ENCODE measurements at regions not wholly inside any gene's neighbourhood (a gene's known extent, or its start where the extent isn't known, plus 50 kb on each side); places are given as distances from the start of the nearest gene placed in this dataset.

- H2BK5ac ChIP-seq (ENCODE audit: low read depth, low read length, poor library complexity, severe bottlenecking) = no peak overlapping the region
- H2BK12ac ChIP-seq (ENCODE audit: low read length in 2 of 2) = no peak overlapping the region
- no peaks in the 10 kb centered on the region for H3K79me1 ChIP-seq (replicated peaks; ENCODE audit: low read length, poor library complexity, severe bottlenecking)
- H3K9ac ChIP-seq (ENCODE audit: low read length) = no peak overlapping the region
- no CpG with 5 or more reads among the region's 1 CpG for WGBS
- no peak overlapping the region for H3K27ac ChIP-seq (ENCODE audit: low read length, poor library complexity, severe bottlenecking)
- no peak overlapping the region for H2BK15ac ChIP-seq (ENCODE audit: low read depth, poor library complexity, severe bottlenecking)
- no peak overlapping the region for H3K4me2 ChIP-seq (ENCODE audit: low read length, poor library complexity, severe bottlenecking)
- no peak overlapping the region for H2AFZ ChIP-seq (ENCODE audit: low read depth, low read length)
- no peak overlapping the region for H2AK5ac ChIP-seq (ENCODE audit: low read length, severe bottlenecking)
- no peaks in the 10 kb centered on the region for H3K4me1 ChIP-seq (ENCODE audit: control insufficient read depth, insufficient read depth, low read depth, low read length)
- no peak overlapping the region for H3K4ac ChIP-seq (ENCODE audit: low read depth in 1 of 2, low read length in 2 of 2)
- H3K27me3 ChIP-seq (ENCODE audit: control insufficient read depth in 1 of 2, insufficient read depth in 1 of 2, low read length in 2 of 2) = no peaks in the 10 kb centered on the region
- no peaks in the 10 kb centered on the region for H3K9me3 ChIP-seq (ENCODE audit: control insufficient read depth, low read length)
- no peak overlapping the region for H3K14ac ChIP-seq (ENCODE audit: low read length in 2 of 2)
- H2BK120ac ChIP-seq (ENCODE audit: low read depth, low read length) = no peak overlapping the region
- no peak overlapping the region for H3K4me3 ChIP-seq (ENCODE audit: insufficient read depth in 1 of 2, low read depth in 1 of 2, low read length in 2 of 2)
- no peak overlapping the region for H3K23ac ChIP-seq (ENCODE audit: low read length in 2 of 2)
- H3K36me3 ChIP-seq (ENCODE audit: control insufficient read depth in 1 of 2, insufficient read depth in 2 of 2, low read depth in 1 of 2, low read length in 2 of 2) = no peaks in the 10 kb centered on the region
- H4K8ac ChIP-seq (ENCODE audit: low read length) = no peak overlapping the region
- no peak for DNase-seq
- no peak overlapping the region for H3K18ac ChIP-seq (ENCODE audit: low read depth in 1 of 2, low read length in 2 of 2)
- no peak overlapping the region for H4K91ac ChIP-seq (ENCODE audit: low read length)
Observed at GRCh38 chr21:25494804-25495203, 112.5 kb downstream of the MRPL39 start.

GRCh38 chr21:25493722-25494121 lies 113.6 kb downstream of the MRPL39 start:
- H2BK5ac ChIP-seq (ENCODE audit: low read depth, low read length, poor library complexity, severe bottlenecking) = no peak overlapping the region
- WGBS = 86% methylated on average over 1 of the region's 2 CpGs
- H3K4me3 ChIP-seq (ENCODE audit: insufficient read depth in 1 of 2, low read depth in 1 of 2, low read length in 2 of 2) = no peak overlapping the region

GRCh38 chr21:25491267-25491666 lies 116.0 kb downstream of the MRPL39 start:
- H2AK5ac ChIP-seq (ENCODE audit: low read length, severe bottlenecking) = no peak overlapping the region
- no peak overlapping the region for H3K4ac ChIP-seq (ENCODE audit: low read depth in 1 of 2, low read length in 2 of 2)
- no peak for DNase-seq
- no peak overlapping the region for H2BK12ac ChIP-seq (ENCODE audit: low read length in 2 of 2)
- H3K9ac ChIP-seq (ENCODE audit: low read length) = no peak overlapping the region
- H2AFZ ChIP-seq (ENCODE audit: low read depth, low read length) = no peak overlapping the region
- H3K36me3 ChIP-seq (ENCODE audit: control insufficient read depth in 1 of 2, insufficient read depth in 2 of 2, low read depth in 1 of 2, low read length in 2 of 2) = no peaks in the 10 kb centered on the region
- no peak overlapping the region for H3K14ac ChIP-seq (ENCODE audit: low read length in 2 of 2)
- H3K23ac ChIP-seq (ENCODE audit: low read length in 2 of 2) = no peak overlapping the region
- no peak overlapping the region for H3K18ac ChIP-seq (ENCODE audit: low read depth in 1 of 2, low read length in 2 of 2)
- H3K4me2 ChIP-seq (ENCODE audit: low read length, poor library complexity, severe bottlenecking) = no peak overlapping the region
- no peaks in the 10 kb centered on the region for H3K79me1 ChIP-seq (replicated peaks; ENCODE audit: low read length, poor library complexity, severe bottlenecking)
- WGBS = 82% methylated on average over 5 of the region's 5 CpGs
- H3K4me3 ChIP-seq (ENCODE audit: insufficient read depth in 1 of 2, low read depth in 1 of 2, low read length in 2 of 2) = no peak overlapping the region
- H3K4me1 ChIP-seq (ENCODE audit: control insufficient read depth, insufficient read depth, low read depth, low read length) = no peaks in the 10 kb centered on the region
- no peak overlapping the region for H2BK5ac ChIP-seq (ENCODE audit: low read depth, low read length, poor library complexity, severe bottlenecking)
- no peaks in the 10 kb centered on the region for H3K27me3 ChIP-seq (ENCODE audit: control insufficient read depth in 1 of 2, insufficient read depth in 1 of 2, low read length in 2 of 2)
- H3K27ac ChIP-seq (ENCODE audit: low read length, poor library complexity, severe bottlenecking) = no peak overlapping the region
- H3K9me3 ChIP-seq (ENCODE audit: control insufficient read depth, low read length) = no peaks in the 10 kb centered on the region
- H4K8ac ChIP-seq (ENCODE audit: low read length) = no peak overlapping the region
- no peak overlapping the region for H4K91ac ChIP-seq (ENCODE audit: low read length)
- H2BK15ac ChIP-seq (ENCODE audit: low read depth, poor library complexity, severe bottlenecking) = no peak overlapping the region
- no peak overlapping the region for H2BK120ac ChIP-seq (ENCODE audit: low read depth, low read length)

More at GRCh38 chr21:25493722-25494121, 113.6 kb downstream of the MRPL39 start:
- Histone ChIP-seq H2AK5ac (ENCODE audit: low read length, severe bottlenecking) (no peak overlapping the region), H4K91ac (ENCODE audit: low read length) (no peak overlapping the region), H3K4me2 (ENCODE audit: low read length, poor library complexity, severe bottlenecking) (no peak overlapping the region), H2BK15ac (ENCODE audit: low read depth, poor library complexity, severe bottlenecking) (no peak overlapping the region), H2BK12ac (ENCODE audit: low read length in 2 of 2) (no peak overlapping the region), H3K14ac (ENCODE audit: low read length in 2 of 2) (no peak overlapping the region), H3K9ac (ENCODE audit: low read length) (no peak overlapping the region), H3K27ac (ENCODE audit: low read length, poor library complexity, severe bottlenecking) (no peak overlapping the region), H3K79me1 (replicated peaks; ENCODE audit: low read length, poor library complexity, severe bottlenecking) (no peaks in the 10 kb centered on the region), H2BK120ac (ENCODE audit: low read depth, low read length) (no peak overlapping the region), H3K18ac (ENCODE audit: low read depth in 1 of 2, low read length in 2 of 2) (no peak overlapping the region), H3K27me3 (ENCODE audit: control insufficient read depth in 1 of 2, insufficient read depth in 1 of 2, low read length in 2 of 2) (no peaks in the 10 kb centered on the region), H3K4ac (ENCODE audit: low read depth in 1 of 2, low read length in 2 of 2) (no peak overlapping the region), H3K36me3 (ENCODE audit: control insufficient read depth in 1 of 2, insufficient read depth in 2 of 2, low read depth in 1 of 2, low read length in 2 of 2) (no peaks in the 10 kb centered on the region), H3K9me3 (ENCODE audit: control insufficient read depth, low read length) (no peaks in the 10 kb centered on the region), H3K23ac (ENCODE audit: low read length in 2 of 2) (no peak overlapping the region), H3K4me1 (ENCODE audit: control insufficient read depth, insufficient read depth, low read depth, low read length) (no peaks in the 10 kb centered on the region), H2AFZ (ENCODE audit: low read depth, low read length) (no peak overlapping the region), H4K8ac (ENCODE audit: low read length) (no peak overlapping the region)
- DNase-seq = no peak

GRCh38 chr21:25490742-25491141 lies 116.5 kb downstream of the MRPL39 start:
- H4K8ac ChIP-seq (ENCODE audit: low read length) = no peak overlapping the region
- no peak overlapping the region for H3K4ac ChIP-seq (ENCODE audit: low read depth in 1 of 2, low read length in 2 of 2)
- DNase-seq = no peak
- no peak overlapping the region for H3K18ac ChIP-seq (ENCODE audit: low read depth in 1 of 2, low read length in 2 of 2)
- no peak overlapping the region for H2BK120ac ChIP-seq (ENCODE audit: low read depth, low read length)
- no peak overlapping the region for H2BK15ac ChIP-seq (ENCODE audit: low read depth, poor library complexity, severe bottlenecking)
- no peak overlapping the region for H3K14ac ChIP-seq (ENCODE audit: low read length in 2 of 2)
- H2BK12ac ChIP-seq (ENCODE audit: low read length in 2 of 2) = no peak overlapping the region
- H2AK5ac ChIP-seq (ENCODE audit: low read length, severe bottlenecking) = no peak overlapping the region
- no peak overlapping the region for H2BK5ac ChIP-seq (ENCODE audit: low read depth, low read length, poor library complexity, severe bottlenecking)
- H3K36me3 ChIP-seq (ENCODE audit: control insufficient read depth in 1 of 2, insufficient read depth in 2 of 2, low read depth in 1 of 2, low read length in 2 of 2) = no peaks in the 10 kb centered on the region
- H3K9me3 ChIP-seq (ENCODE audit: control insufficient read depth, low read length) = no peaks in the 10 kb centered on the region
- H3K27me3 ChIP-seq (ENCODE audit: control insufficient read depth in 1 of 2, insufficient read depth in 1 of 2, low read length in 2 of 2) = no peaks in the 10 kb centered on the region
- H3K9ac ChIP-seq (ENCODE audit: low read length) = no peak overlapping the region
- no peak overlapping the region for H3K27ac ChIP-seq (ENCODE audit: low read length, poor library complexity, severe bottlenecking)
- no peak overlapping the region for H3K4me2 ChIP-seq (ENCODE audit: low read length, poor library complexity, severe bottlenecking)
- H3K79me1 ChIP-seq (replicated peaks; ENCODE audit: low read length, poor library complexity, severe bottlenecking) = no peaks in the 10 kb centered on the region
- H2AFZ ChIP-seq (ENCODE audit: low read depth, low read length) = no peak overlapping the region
- H3K4me3 ChIP-seq (ENCODE audit: insufficient read depth in 1 of 2, low read depth in 1 of 2, low read length in 2 of 2) = no peak overlapping the region
- no peak overlapping the region for H4K91ac ChIP-seq (ENCODE audit: low read length)
- H3K23ac ChIP-seq (ENCODE audit: low read length in 2 of 2) = no peak overlapping the region
- no peaks in the 10 kb centered on the region for H3K4me1 ChIP-seq (ENCODE audit: control insufficient read depth, insufficient read depth, low read depth, low read length)

Measured in mesenchymal stem cell (in vitro differentiated cells and primary cell).